ENCODE measurements at regions not wholly inside any gene's neighbourhood (a gene's known extent, or its start where the extent isn't known, plus 50 kb on each side); places are given as distances from the start of the nearest gene placed in this dataset.

GRCh38 chr7:79782256-79782655 lies 328.8 kb upstream of the MAGI2 start:
- intact Hi-C loops (cut with DNase I, micrococcal nuclease) = no loop called here
- Histone ChIP-seq H3K9me3 (ENCODE audit: control insufficient read depth in 1 of 2, insufficient read depth in 1 of 2, low read length in 2 of 2) (no peaks in the 10 kb centered on the region), H3K4me3 (ENCODE audit: low read length) (no peak overlapping the region), H3K4me1 (ENCODE audit: insufficient read depth, low read length) (no peaks in the 10 kb centered on the region), H3K36me3 (ENCODE audit: insufficient read depth, low read length) (no peaks in the 10 kb centered on the region), H3K27ac (ENCODE audit: low read depth in 1 of 2, low read length in 2 of 2) (no peak overlapping the region), H3K27me3 (ENCODE audit: control insufficient read depth in 1 of 2, insufficient read depth in 2 of 2, low read length in 2 of 2) (no peaks in the 10 kb centered on the region)
- DNase-seq = no peak
- H3K4me1 Mint-ChIP-seq (ENCODE audit: low read depth) = no peaks in the 10 kb centered on the region
- H3K27me3 Mint-ChIP-seq = no peaks in the 10 kb centered on the region
- no peaks in the 10 kb centered on the region for H3K36me3 Mint-ChIP-seq (ENCODE audit: low read depth)
- no peak overlapping the region for H3K4me3 Mint-ChIP-seq
- TF ChIP-seq, protein P1, sequence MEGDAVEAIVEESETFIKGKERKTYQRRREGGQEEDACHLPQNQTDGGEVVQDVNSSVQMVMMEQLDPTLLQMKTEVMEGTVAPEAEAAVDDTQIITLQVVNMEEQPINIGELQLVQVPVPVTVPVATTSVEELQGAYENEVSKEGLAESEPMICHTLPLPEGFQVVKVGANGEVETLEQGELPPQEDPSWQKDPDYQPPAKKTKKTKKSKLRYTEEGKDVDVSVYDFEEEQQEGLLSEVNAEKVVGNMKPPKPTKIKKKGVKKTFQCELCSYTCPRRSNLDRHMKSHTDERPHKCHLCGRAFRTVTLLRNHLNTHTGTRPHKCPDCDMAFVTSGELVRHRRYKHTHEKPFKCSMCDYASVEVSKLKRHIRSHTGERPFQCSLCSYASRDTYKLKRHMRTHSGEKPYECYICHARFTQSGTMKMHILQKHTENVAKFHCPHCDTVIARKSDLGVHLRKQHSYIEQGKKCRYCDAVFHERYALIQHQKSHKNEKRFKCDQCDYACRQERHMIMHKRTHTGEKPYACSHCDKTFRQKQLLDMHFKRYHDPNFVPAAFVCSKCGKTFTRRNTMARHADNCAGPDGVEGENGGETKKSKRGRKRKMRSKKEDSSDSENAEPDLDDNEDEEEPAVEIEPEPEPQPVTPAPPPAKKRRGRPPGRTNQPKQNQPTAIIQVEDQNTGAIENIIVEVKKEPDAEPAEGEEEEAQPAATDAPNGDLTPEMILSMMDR (IDR thresholded peaks at IDR 0.05) = no peak
- ATAC-seq (ENCODE audit: poor library complexity) = no peak
- H3K27ac Mint-ChIP-seq = no peak overlapping the region
- ChIA-PET CTCF (interaction anchor here (0.5 kb wide), 1 partner anchor 150 kb away, joined by 4 read pairs; no protein-coding TSS in a partner anchor), POLR2A (no interaction called here)
- peaks cover 5% of the 10 kb centered on the region for H3K9me3 Mint-ChIP-seq

GRCh38 chr7:79781716-79782115 lies 328.2 kb upstream of the MAGI2 start:
- Histone ChIP-seq H3K4me1 (ENCODE audit: insufficient read depth, low read length) (no peaks in the 10 kb centered on the region), H3K27ac (ENCODE audit: low read depth in 1 of 2, low read length in 2 of 2) (no peak overlapping the region), H3K36me3 (ENCODE audit: insufficient read depth, low read length) (no peaks in the 10 kb centered on the region), H3K27me3 (ENCODE audit: control insufficient read depth in 1 of 2, insufficient read depth in 2 of 2, low read length in 2 of 2) (no peaks in the 10 kb centered on the region), H3K9me3 (ENCODE audit: control insufficient read depth in 1 of 2, insufficient read depth in 1 of 2, low read length in 2 of 2) (no peaks in the 10 kb centered on the region), H3K4me3 (ENCODE audit: low read length) (no peak overlapping the region)
- intact Hi-C loops (cut with DNase I, micrococcal nuclease) = no loop called here
- TF ChIP-seq, protein P1 (IDR thresholded peaks at IDR 0.05) = no peak
- ChIA-PET POLR2A (no interaction called here), CTCF (no interaction called here)
- H3K27me3 Mint-ChIP-seq = no peaks in the 10 kb centered on the region
- H3K27ac Mint-ChIP-seq = no peak overlapping the region
- no peak for DNase-seq
- no peak for ATAC-seq (ENCODE audit: poor library complexity)
- no peaks in the 10 kb centered on the region for H3K36me3 Mint-ChIP-seq (ENCODE audit: low read depth)
- H3K9me3 Mint-ChIP-seq = peaks cover 5% of the 10 kb centered on the region
- H3K4me3 Mint-ChIP-seq = no peak overlapping the region
- no peaks in the 10 kb centered on the region for H3K4me1 Mint-ChIP-seq (ENCODE audit: low read depth)

GRCh38 chr7:79778786-79779770 lies 325.6 kb upstream of the MAGI2 start:
- CTCF ChIA-PET = no interaction called here
- no peaks in the 10 kb centered on the region for H3K27me3 Mint-ChIP-seq
- no peaks in the 10 kb centered on the region for H3K4me1 Mint-ChIP-seq (ENCODE audit: low read depth)
- Histone ChIP-seq H3K4me1 (ENCODE audit: insufficient read depth, low read length) (no peaks in the 10 kb centered on the region), H3K36me3 (ENCODE audit: insufficient read depth, low read length) (no peaks in the 10 kb centered on the region), H3K27me3 (ENCODE audit: control insufficient read depth in 1 of 2, insufficient read depth in 2 of 2, low read length in 2 of 2) (no peaks in the 10 kb centered on the region), H3K27ac (ENCODE audit: low read depth in 1 of 2, low read length in 2 of 2) (no peak overlapping the region), H3K9me3 (ENCODE audit: control insufficient read depth in 1 of 2, insufficient read depth in 1 of 2, low read length in 2 of 2) (peaks cover 0 to 8% of the 10 kb centered on the region in 2 experiments), H3K4me3 (ENCODE audit: low read length) (no peak overlapping the region)
- DNase-seq (peak in 2 of 14 experiments; percentile 17 to 26), ATAC-seq (ENCODE audit: poor library complexity) (no peak)
- no peaks in the 10 kb centered on the region for H3K9me3 Mint-ChIP-seq
- intact Hi-C loops (cut with DNase I, micrococcal nuclease) = no loop called here
- no peak overlapping the region for H3K4me3 Mint-ChIP-seq
- H3K36me3 Mint-ChIP-seq (ENCODE audit: low read depth) = no peaks in the 10 kb centered on the region
- POLR2A ChIA-PET = no interaction called here
- H3K27ac Mint-ChIP-seq = no peak overlapping the region
- TF ChIP-seq, protein P1 (IDR thresholded peaks at IDR 0.05) = no peak

Measured in CD4-positive, alpha-beta T cell (primary cell).